Osteoblast (primary cell): ENCODE measurements at regions not wholly inside any gene's neighbourhood (a gene's known extent, or its start where the extent isn't known, plus 50 kb on each side); places are given as distances from the start of the nearest gene placed in this dataset.

Experiments
- DNase-seq: peaks from one replicate; pipeline ENCODE4 v3.0.0; 2011; ENCODE audit warnings: low spot score, mixed read lengths; ENCODE audit not compliant: insufficient read length; ENCODE audit errors: missing footprints
- H2AFZ ChIP-seq: 2 replicates; pipeline ENCODE4 v1.6.0; 2011; ENCODE audit warnings: mild to moderate bottlenecking, low read length
- H3K27ac ChIP-seq: 2 replicates; pipeline ENCODE4 v1.5.1; 2011; ENCODE audit warnings: mild to moderate bottlenecking, low read depth, low read length, moderate library complexity
- H3K27me3 ChIP-seq: 2 replicates; pipeline ENCODE4 v1.6.0; 2012; ENCODE audit warnings: mild to moderate bottlenecking, control low read depth, inconsistent platforms, low read length, moderate library complexity; ENCODE audit not compliant: insufficient read depth
- H3K36me3 ChIP-seq: 2 replicates; pipeline ENCODE4 v1.5.1; 2011; ENCODE audit warnings: mild to moderate bottlenecking, low read length, control low read depth, moderate library complexity; ENCODE audit not compliant: insufficient read depth
- H3K4me1 ChIP-seq: 2 replicates; pipeline ENCODE4 v1.5.1; 2011; ENCODE audit warnings: mild to moderate bottlenecking, low read length, control low read depth, moderate library complexity; ENCODE audit not compliant: insufficient read depth
- H3K4me2 ChIP-seq: 2 replicates; pipeline ENCODE4 v1.6.0; 2011; ENCODE audit warnings: mild to moderate bottlenecking, low read length; ENCODE audit not compliant: insufficient read depth
- H3K4me3 ChIP-seq: fragments of 200-600 bp; sonication (generic); 3 replicates; pipeline ENCODE4 v1.5.1; 2012; ENCODE audit warnings: mild to moderate bottlenecking, low read length, inconsistent platforms; ENCODE audit not compliant: insufficient read depth
- H3K79me2 ChIP-seq: 2 replicates; pipeline ENCODE4 v1.6.0; 2012; ENCODE audit warnings: mild to moderate bottlenecking, low read length, control low read depth, inconsistent platforms; ENCODE audit not compliant: insufficient read depth
- H3K9me3 ChIP-seq: 2 replicates; pipeline ENCODE4 v1.5.1; 2011; ENCODE audit warnings: low read depth, low read length, control low read depth
- H4K20me1 ChIP-seq: 2 replicates; pipeline ENCODE4 v1.6.0; 2012; ENCODE audit warnings: mild to moderate bottlenecking, low read length, control low read depth; ENCODE audit not compliant: insufficient read depth
- CTCF ChIP-seq: IDR thresholded peaks from 2 replicates; pipeline ENCODE4 v1.5.1; 2011; ENCODE audit warnings: mild to moderate bottlenecking, low read depth, low read length, moderate library complexity; ENCODE audit errors: extremely low read depth

DNA sequence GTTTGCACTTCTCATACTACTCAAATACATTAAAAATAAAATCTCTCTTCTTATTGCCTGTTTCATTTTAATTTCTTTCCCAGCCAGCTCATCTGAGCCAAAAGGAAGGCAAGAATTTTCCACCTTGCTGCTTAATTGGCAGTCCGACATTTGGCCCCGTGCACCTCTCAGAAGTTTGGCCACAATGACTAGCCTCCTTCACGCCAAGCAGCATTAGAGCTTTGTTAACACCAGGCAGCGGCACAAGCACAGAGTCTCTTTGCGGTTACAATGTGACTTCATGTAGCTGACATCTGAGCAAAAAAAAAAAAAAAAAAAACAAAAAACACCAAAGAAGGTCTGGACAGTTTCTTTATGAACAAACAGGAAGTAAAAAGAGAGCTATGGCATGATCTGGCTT, 248.9 kb downstream of the OSR1 start:
- no peak for TF ChIP-seq CTCF
- H3K4me1 ChIP-seq: no peaks in the 10 kb centered on the region
- no peaks in the 10 kb centered on the region for H3K9me3 ChIP-seq
- no peaks in the 10 kb centered on the region for H3K36me3 ChIP-seq
- H2AFZ ChIP-seq: no peak overlapping the region
- H3K4me3 ChIP-seq: no peak overlapping the region
- no peak for DNase-seq
- no peak overlapping the region for H3K4me2 ChIP-seq
- no peaks in the 10 kb centered on the region for H4K20me1 ChIP-seq
- H3K79me2 ChIP-seq: no peaks in the 10 kb centered on the region
- no peaks in the 10 kb centered on the region for H3K27me3 ChIP-seq
- H3K27ac ChIP-seq: no peak overlapping the region

DNA sequence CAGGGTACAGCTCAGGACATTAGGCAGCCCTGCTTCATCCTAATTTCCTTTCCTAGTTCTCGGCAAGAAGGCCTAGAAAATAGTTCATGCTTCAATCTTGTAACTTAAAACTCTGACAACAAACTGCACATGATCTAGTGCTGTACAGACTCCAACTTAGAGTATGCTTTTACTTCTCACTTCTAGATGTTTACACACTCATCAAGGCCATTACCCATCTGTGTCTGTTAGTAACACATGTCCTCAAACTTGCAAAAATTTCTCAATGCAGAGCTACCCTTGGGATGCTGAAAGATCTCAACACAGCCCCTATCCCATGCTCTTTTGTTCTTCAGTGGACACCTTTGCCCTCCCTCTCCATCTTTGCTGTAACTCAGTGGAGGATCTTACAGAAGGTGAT, 252.0 kb downstream of the OSR1 start:
- H4K20me1 ChIP-seq: no peaks in the 10 kb centered on the region
- H3K4me1 ChIP-seq: no peaks in the 10 kb centered on the region
- DNase-seq: no peak

DNA sequence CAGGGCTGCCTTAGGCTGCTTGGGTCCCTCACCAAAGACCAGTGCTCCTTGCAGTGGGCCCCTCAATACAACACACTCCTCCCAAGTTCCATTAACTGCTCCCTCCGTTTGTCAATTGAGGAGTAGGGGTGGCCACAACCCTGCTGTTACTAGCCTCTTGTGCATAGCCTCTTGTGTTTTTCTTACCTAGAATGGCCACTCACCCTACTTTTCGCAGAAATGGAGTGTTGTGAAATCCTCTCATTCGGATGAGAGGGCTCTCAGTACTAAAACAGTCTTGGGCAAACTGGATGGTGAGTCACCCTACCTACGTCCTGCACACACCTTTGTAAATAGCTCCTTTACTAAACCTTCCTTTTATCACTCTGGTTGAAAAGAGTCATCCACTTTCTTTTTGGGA, 253.9 kb downstream of the OSR1 start:
- Histone ChIP-seq H3K27ac (no peak overlapping the region), H3K4me1 (no peaks in the 10 kb centered on the region), H4K20me1 (no peaks in the 10 kb centered on the region), H3K9me3 (no peaks in the 10 kb centered on the region), H3K27me3 (no peaks in the 10 kb centered on the region), H2AFZ (no peak overlapping the region), H3K36me3 (no peaks in the 10 kb centered on the region), H3K4me3 (no peak overlapping the region), H3K4me2 (no peak overlapping the region), H3K79me2 (no peaks in the 10 kb centered on the region)
- TF ChIP-seq CTCF: no peak
- DNase-seq: no peak

More for the DNA sequence above, 252.0 kb downstream of the OSR1 start:
- H3K9me3 ChIP-seq: no peaks in the 10 kb centered on the region
- H3K27ac ChIP-seq: no peak overlapping the region
- no peak overlapping the region for H3K4me3 ChIP-seq
- no peaks in the 10 kb centered on the region for H3K27me3 ChIP-seq
- no peaks in the 10 kb centered on the region for H3K79me2 ChIP-seq
- H2AFZ ChIP-seq: no peak overlapping the region
- no peak for TF ChIP-seq CTCF
- H3K36me3 ChIP-seq: no peaks in the 10 kb centered on the region
- H3K4me2 ChIP-seq: no peak overlapping the region

DNA sequence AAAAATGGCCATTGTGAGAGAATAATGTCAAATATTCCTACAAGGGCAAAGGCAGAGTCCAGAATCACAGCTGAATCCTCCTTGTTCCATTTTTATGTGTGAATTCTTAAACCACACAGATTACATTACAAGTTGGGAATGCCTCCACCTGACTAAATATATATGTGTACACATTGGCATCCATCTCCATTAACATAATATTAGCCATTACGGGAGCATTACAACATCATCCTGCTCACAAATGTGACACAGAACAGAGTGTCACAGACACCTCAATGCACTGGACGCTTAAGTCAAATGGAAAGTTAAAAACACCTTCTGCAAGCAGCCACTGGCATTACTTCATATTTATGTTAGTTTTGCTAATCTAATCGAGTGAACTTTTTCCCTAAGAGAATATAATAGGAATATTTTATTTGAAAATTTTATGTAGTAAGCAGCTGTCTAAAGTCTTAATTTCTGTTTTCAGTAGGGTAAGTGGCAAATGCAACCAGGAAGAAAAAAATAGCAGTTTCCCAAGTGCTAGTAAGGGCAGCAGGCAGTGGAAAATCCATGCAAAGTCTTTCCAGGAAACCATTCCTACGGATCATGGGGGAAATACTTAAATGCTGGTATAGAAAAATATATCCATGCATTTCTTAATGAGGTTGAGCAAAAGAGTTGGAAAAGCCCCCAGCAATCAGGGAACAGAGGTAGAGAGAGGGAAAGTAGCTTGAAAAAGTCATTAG, 255.6 kb downstream of the OSR1 start:
- peaks cover 7% of the 10 kb centered on the region for H3K4me1 ChIP-seq
- no peaks in the 10 kb centered on the region for H3K9me3 ChIP-seq
- no peak overlapping the region for H3K27ac ChIP-seq
- no peaks in the 10 kb centered on the region for H3K27me3 ChIP-seq
- no peaks in the 10 kb centered on the region for H3K79me2 ChIP-seq
- no peak overlapping the region for H3K4me3 ChIP-seq
- H3K4me2 ChIP-seq: no peak overlapping the region
- no peak for DNase-seq
- no peaks in the 10 kb centered on the region for H4K20me1 ChIP-seq
- H3K36me3 ChIP-seq: no peaks in the 10 kb centered on the region
- H2AFZ ChIP-seq: no peak overlapping the region
- TF ChIP-seq CTCF: no peak
